ENCODE measurements at regions not wholly inside any gene's neighbourhood (a gene's known extent, or its start where the extent isn't known, plus 50 kb on each side); places are given as distances from the start of the nearest gene placed in this dataset.

- DNase-seq, result no peak
Measured at GRCh38 chr16:74030000-74030706, 266.5 kb upstream of the PSMD7 start.

- no peak for DNase-seq
Measured at GRCh38 chr16:74029115-74029792, 267.4 kb upstream of the PSMD7 start.

- DNase-seq, result no peak
Measured at GRCh38 chr16:74026373-74027281, 270.0 kb upstream of the PSMD7 start.

- no peak for DNase-seq
Measured at GRCh38 chr16:74024953-74025352, 271.7 kb upstream of the PSMD7 start.

GRCh38 chr16:74020095-74020670 lies 276.4 kb upstream of the PSMD7 start:
- DNase-seq, result no peak

- no peak for DNase-seq
Measured at GRCh38 chr16:74019612-74020011, 277.0 kb upstream of the PSMD7 start.

GRCh38 chr16:74015953-74016352 lies 280.7 kb upstream of the PSMD7 start:
- no peak for DNase-seq

- no peak for DNase-seq
Measured at GRCh38 chr16:73998707-73999106, 297.9 kb upstream of the PSMD7 start.

GRCh38 chr16:73997971-73998370 lies 298.6 kb upstream of the PSMD7 start:
- DNase-seq, result no peak

- no peak for DNase-seq
Measured at GRCh38 chr16:73997340-73997711, 299.3 kb upstream of the PSMD7 start.

GRCh38 chr16:73996624-73997339 lies 299.8 kb upstream of the PSMD7 start:
- no peak for DNase-seq

- DNase-seq, result no peak
Measured at GRCh38 chr16:73993878-73994277, 302.7 kb upstream of the PSMD7 start.

GRCh38 chr16:73978407-73978784 lies 318.2 kb upstream of the PSMD7 start:
- DNase-seq, result no peak

GRCh38 chr16:73976644-73977043 lies 320.0 kb upstream of the PSMD7 start:
- DNase-seq, result no peak

GRCh38 chr16:73973174-73973573 lies 323.4 kb upstream of the PSMD7 start:
- DNase-seq, result no peak

- no peak for DNase-seq
Measured at GRCh38 chr16:73966851-73967250, 329.8 kb upstream of the PSMD7 start.

GRCh38 chr16:73965591-73965990 lies 331.0 kb upstream of the PSMD7 start:
- no peak for DNase-seq

- peak; percentile 19 for DNase-seq
Measured at GRCh38 chr16:73956587-73957494, 339.8 kb upstream of the PSMD7 start.

- no peak for DNase-seq
Measured at GRCh38 chr16:73955702-73956101, 340.9 kb upstream of the PSMD7 start.

GRCh38 chr16:73955255-73955654 lies 341.4 kb upstream of the PSMD7 start:
- no peak for DNase-seq

- DNase-seq, result no peak
Measured at GRCh38 chr16:73951481-73951880, 345.1 kb upstream of the PSMD7 start.
